NT2/D1 (cell line): ENCODE measurements at regions not wholly inside any gene's neighbourhood (a gene's known extent, or its start where the extent isn't known, plus 50 kb on each side); places are given as distances from the start of the nearest gene placed in this dataset.
"Not testable (repeated sequence)": the region's sequence is repeated elsewhere in the genome, so short reads cannot be mapped to it uniquely, and the experiment has no call there.

Experiments
- SUZ12 ChIP-seq: IDR thresholded peaks from 2 replicates; pipeline ENCODE4 v1.6.1; 2011; ENCODE audit not compliant: insufficient read length, insufficient read depth; ENCODE audit errors: extremely low read depth
- ZNF274 ChIP-seq: IDR thresholded peaks from 2 replicates; pipeline ENCODE4 v1.6.1; 2011; ENCODE audit warnings: mild to moderate bottlenecking, low read depth, low read length

- TF ChIP-seq ZNF274, SUZ12: not testable (repeated sequence)
These were observed 836.8 kb downstream of the RAPGEF2 start for GRCh38 chr4:159939681-159940080.
